Fibroblast of lung (primary cell): ENCODE measurements at regions not wholly inside any gene's neighbourhood (a gene's known extent, or its start where the extent isn't known, plus 50 kb on each side); places are given as distances from the start of the nearest gene placed in this dataset.

Source experiments
- EZH2 ChIP-seq: IDR thresholded peaks from 2 replicates; pipeline ENCODE4 v1.5.1; 2012; ENCODE audit warnings: low read length, control low read depth, mild to moderate bottlenecking; ENCODE audit errors: missing control alignments
- TF ChIP-seq, protein P1 (sequence below), 2 donors: IDR thresholded peaks in 1 of 2; conservative IDR thresholded peaks in 1 of 2; 1 replicate in 1 of 2; 2 replicates in 1 of 2; pipeline ENCODE4 v1.5.1; 2011 to 2012; ENCODE audit warnings: low read length in 2 of 2, control low read depth in 1 of 2, inconsistent platforms in 1 of 2, low read depth in 1 of 2, mild to moderate bottlenecking in 1 of 2

DNA sequence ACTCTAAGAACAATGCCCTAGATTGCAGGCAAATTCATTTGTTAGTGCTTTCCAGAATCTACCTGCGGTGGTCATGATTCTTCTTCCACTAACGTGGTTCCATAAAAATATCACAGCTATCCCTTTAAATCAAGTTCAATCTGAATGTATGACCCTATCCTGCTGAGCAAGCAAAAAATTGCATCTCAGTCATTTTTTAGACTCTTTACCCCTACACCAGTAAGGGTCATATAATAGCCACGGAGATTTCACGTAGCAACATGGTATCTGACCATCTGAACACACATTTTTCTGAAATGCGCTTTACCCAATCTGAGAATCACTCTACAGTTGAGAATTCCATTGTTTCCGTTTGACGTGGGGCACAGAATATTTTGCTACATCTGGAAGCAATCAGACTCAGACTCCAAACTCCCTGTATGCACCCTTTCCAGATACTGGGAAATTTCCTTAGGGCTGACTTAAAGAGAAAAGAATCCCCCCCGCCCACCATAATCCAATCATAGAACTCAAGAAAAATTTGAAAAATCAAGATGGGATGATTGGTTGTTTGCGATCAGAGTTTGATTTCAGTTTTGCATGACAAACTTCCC, 699.2 kb upstream of the ZP4 start:
- TF ChIP-seq, protein P1, sequence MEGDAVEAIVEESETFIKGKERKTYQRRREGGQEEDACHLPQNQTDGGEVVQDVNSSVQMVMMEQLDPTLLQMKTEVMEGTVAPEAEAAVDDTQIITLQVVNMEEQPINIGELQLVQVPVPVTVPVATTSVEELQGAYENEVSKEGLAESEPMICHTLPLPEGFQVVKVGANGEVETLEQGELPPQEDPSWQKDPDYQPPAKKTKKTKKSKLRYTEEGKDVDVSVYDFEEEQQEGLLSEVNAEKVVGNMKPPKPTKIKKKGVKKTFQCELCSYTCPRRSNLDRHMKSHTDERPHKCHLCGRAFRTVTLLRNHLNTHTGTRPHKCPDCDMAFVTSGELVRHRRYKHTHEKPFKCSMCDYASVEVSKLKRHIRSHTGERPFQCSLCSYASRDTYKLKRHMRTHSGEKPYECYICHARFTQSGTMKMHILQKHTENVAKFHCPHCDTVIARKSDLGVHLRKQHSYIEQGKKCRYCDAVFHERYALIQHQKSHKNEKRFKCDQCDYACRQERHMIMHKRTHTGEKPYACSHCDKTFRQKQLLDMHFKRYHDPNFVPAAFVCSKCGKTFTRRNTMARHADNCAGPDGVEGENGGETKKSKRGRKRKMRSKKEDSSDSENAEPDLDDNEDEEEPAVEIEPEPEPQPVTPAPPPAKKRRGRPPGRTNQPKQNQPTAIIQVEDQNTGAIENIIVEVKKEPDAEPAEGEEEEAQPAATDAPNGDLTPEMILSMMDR (conservative IDR thresholded peaks at IDR 0.05 in 1 of 2, IDR thresholded peaks at IDR 0.05 in 1 of 2; ENCODE audit: low read depth in 1 of 2, low read length in 2 of 2): no peak
- no peak for TF ChIP-seq EZH2
